Urinary bladder (tissue), 3 donors: ENCODE measurements at regions not wholly inside any gene's neighbourhood (a gene's known extent, or its start where the extent isn't known, plus 50 kb on each side); places are given as distances from the start of the nearest gene placed in this dataset.
A peak's percentile ranks its signal among the peaks of the same experiment; 100 is the strongest.
"Not testable (repeated sequence)": the region's sequence is repeated elsewhere in the genome, so short reads cannot be mapped to it uniquely, and the experiment has no call there.

Source experiments
- DNase-seq: peaks from one replicate; pipeline ENCODE4 v3.0.0-alpha.2; 2015; ENCODE audit errors: extremely low spot score
- H3K27ac ChIP-seq: one replicate; pipeline ENCODE4 v1.5.1; 2013; ENCODE audit warnings: low read depth, mild to moderate bottlenecking, moderate library complexity
- H3K36me3 ChIP-seq: one replicate; pipeline ENCODE4 v1.6.1; 2013; ENCODE audit warnings: mild to moderate bottlenecking, moderate library complexity; ENCODE audit not compliant: insufficient read depth
- H3K4me1 ChIP-seq: one replicate; pipeline ENCODE4 v1.6.1; 2013; ENCODE audit warnings: mild to moderate bottlenecking, moderate library complexity; ENCODE audit not compliant: insufficient read depth
- H3K4me3 ChIP-seq: one replicate; pipeline ENCODE4 v1.5.1; 2013; ENCODE audit warnings: low read depth, low read length
- WGBS: extraction: QIAGEN DNeasy Blood & Tissue Kit; methylation state at CpG from one replicate; pipeline ENCODE4 v1.1.7; 2013; 5-methylcytosine and 5-hydroxymethylcytosine counted together
- donor health status: healthy with polysubstance abuse.
- donor health status: healthy.

- DNase-seq = no peak
- no peaks in the 10 kb centered on the region for H3K4me1 ChIP-seq
- no peak overlapping the region for H3K27ac ChIP-seq
- no peak overlapping the region for H3K4me3 ChIP-seq
- no peaks in the 10 kb centered on the region for H3K36me3 ChIP-seq
These were observed 446.8 kb upstream of the CXADR start for GRCh38 chr21:17066006-17066405.

- Histone ChIP-seq H3K4me3 (no peak overlapping the region), H3K4me1 (no peaks in the 10 kb centered on the region), H3K27ac (no peak overlapping the region), H3K36me3 (no peaks in the 10 kb centered on the region)
- no peak for DNase-seq
- WGBS = 93% methylated on average over 3 of the region's 3 CpGs
These were observed 441.8 kb upstream of the CXADR start for GRCh38 chr21:17071093-17071492.

- 55% methylated on average over 4 of the region's 4 CpGs for WGBS
- Histone ChIP-seq H3K4me3 (no peak overlapping the region), H3K36me3 (no peaks in the 10 kb centered on the region), H3K27ac (no peak overlapping the region), H3K4me1 (no peaks in the 10 kb centered on the region)
- DNase-seq = no peak
These were observed 431.6 kb upstream of the CXADR start for GRCh38 chr21:17081193-17081592.

- Histone ChIP-seq H3K4me1 (no peaks in the 10 kb centered on the region), H3K27ac (no peak overlapping the region), H3K36me3 (no peaks in the 10 kb centered on the region), H3K4me3 (no peak overlapping the region)
- WGBS = 86% methylated on average over 4 of the region's 4 CpGs
- no peak for DNase-seq
These were observed 429.9 kb upstream of the CXADR start for GRCh38 chr21:17082843-17083483.

GRCh38 chr21:17085707-17086106 is 427.1 kb upstream of the CXADR start:
- WGBS = 29% methylated on average over 1 of the region's 1 CpG
- H3K4me1 ChIP-seq = no peaks in the 10 kb centered on the region
- DNase-seq = no peak
- H3K27ac ChIP-seq = no peak overlapping the region
- no peak overlapping the region for H3K4me3 ChIP-seq
- no peaks in the 10 kb centered on the region for H3K36me3 ChIP-seq

GRCh38 chr21:17088500-17088899 is 424.3 kb upstream of the CXADR start:
- H3K4me1 ChIP-seq = no peaks in the 10 kb centered on the region
- no peak for DNase-seq
- WGBS = 66% methylated on average over 4 of the region's 4 CpGs
- no peak overlapping the region for H3K4me3 ChIP-seq
- H3K27ac ChIP-seq = no peak overlapping the region
- no peaks in the 10 kb centered on the region for H3K36me3 ChIP-seq

- WGBS = 12% methylated on average over 1 of the region's 1 CpG
- DNase-seq = peak; percentile 89
- no peaks in the 10 kb centered on the region for H3K4me1 ChIP-seq
These were observed 423.8 kb upstream of the CXADR start for GRCh38 chr21:17089091-17089491.

GRCh38 chr21:17101696-17102095 is 411.1 kb upstream of the CXADR start:
- DNase-seq = no peak
- Histone ChIP-seq H3K36me3 (no peaks in the 10 kb centered on the region), H3K4me1 (no peaks in the 10 kb centered on the region), H3K4me3 (no peak overlapping the region), H3K27ac (no peak overlapping the region)

More at GRCh38 chr21:17089091-17089491, 423.8 kb upstream of the CXADR start:
- Histone ChIP-seq H3K36me3 (no peaks in the 10 kb centered on the region), H3K4me3 (no peak overlapping the region), H3K27ac (no peak overlapping the region)

GRCh38 chr21:17105932-17106331 is 406.9 kb upstream of the CXADR start:
- no peak for DNase-seq
- no peak overlapping the region for H3K27ac ChIP-seq

GRCh38 chr21:17114045-17114444 is 398.8 kb upstream of the CXADR start:
- 78% methylated on average over 3 of the region's 3 CpGs for WGBS
- no peak for DNase-seq
- Histone ChIP-seq H3K36me3 (no peaks in the 10 kb centered on the region), H3K27ac (no peak overlapping the region), H3K4me1 (no peaks in the 10 kb centered on the region), H3K4me3 (no peak overlapping the region)

More at GRCh38 chr21:17105932-17106331, 406.9 kb upstream of the CXADR start:
- no peaks in the 10 kb centered on the region for H3K36me3 ChIP-seq
- no peaks in the 10 kb centered on the region for H3K4me1 ChIP-seq
- no peak overlapping the region for H3K4me3 ChIP-seq

GRCh38 chr21:17118638-17119384 is 394.0 kb upstream of the CXADR start:
- Histone ChIP-seq H3K4me3 (no peak overlapping the region), H3K36me3 (no peaks in the 10 kb centered on the region), H3K4me1 (no peaks in the 10 kb centered on the region), H3K27ac (no peak overlapping the region)
- no peak for DNase-seq
- WGBS = 83% methylated on average over 6 of the region's 6 CpGs

- Histone ChIP-seq H3K4me3 (no peak overlapping the region), H3K4me1 (no peaks in the 10 kb centered on the region), H3K27ac (no peak overlapping the region), H3K36me3 (no peaks in the 10 kb centered on the region)
- no peak for DNase-seq
- WGBS = 87% methylated on average over 9 of the region's 9 CpGs
These were observed 393.2 kb upstream of the CXADR start for GRCh38 chr21:17119466-17120297.

- H3K4me3 ChIP-seq = not testable (repeated sequence)
- WGBS = 65% methylated on average over 2 of the region's 2 CpGs
These were observed 385.4 kb upstream of the CXADR start for GRCh38 chr21:17127395-17127794.

GRCh38 chr21:17128132-17128531 is 384.7 kb upstream of the CXADR start:
- no peaks in the 10 kb centered on the region for H3K36me3 ChIP-seq
- WGBS = 65% methylated on average over 5 of the region's 5 CpGs
- H3K4me3 ChIP-seq = no peak overlapping the region
- no peaks in the 10 kb centered on the region for H3K4me1 ChIP-seq
- DNase-seq = no peak
- H3K27ac ChIP-seq = no peak overlapping the region

More at GRCh38 chr21:17127395-17127794, 385.4 kb upstream of the CXADR start:
- DNase-seq, H3K27ac ChIP-seq, H3K4me1 ChIP-seq, H3K36me3 ChIP-seq: not testable (repeated sequence)
